GM21576 (cell line): ENCODE measurements at regions not wholly inside any gene's neighbourhood (a gene's known extent, or its start where the extent isn't known, plus 50 kb on each side); places are given as distances from the start of the nearest gene placed in this dataset.

Experiments used
- ATAC-seq: cut with Tn5 transposase; IDR thresholded peaks from one replicate; pipeline ENCODE4 v1.9.1; 2021; ENCODE audit warnings: mild to moderate bottlenecking, moderate library complexity; ENCODE audit not compliant: unreplicated experiment

DNA sequence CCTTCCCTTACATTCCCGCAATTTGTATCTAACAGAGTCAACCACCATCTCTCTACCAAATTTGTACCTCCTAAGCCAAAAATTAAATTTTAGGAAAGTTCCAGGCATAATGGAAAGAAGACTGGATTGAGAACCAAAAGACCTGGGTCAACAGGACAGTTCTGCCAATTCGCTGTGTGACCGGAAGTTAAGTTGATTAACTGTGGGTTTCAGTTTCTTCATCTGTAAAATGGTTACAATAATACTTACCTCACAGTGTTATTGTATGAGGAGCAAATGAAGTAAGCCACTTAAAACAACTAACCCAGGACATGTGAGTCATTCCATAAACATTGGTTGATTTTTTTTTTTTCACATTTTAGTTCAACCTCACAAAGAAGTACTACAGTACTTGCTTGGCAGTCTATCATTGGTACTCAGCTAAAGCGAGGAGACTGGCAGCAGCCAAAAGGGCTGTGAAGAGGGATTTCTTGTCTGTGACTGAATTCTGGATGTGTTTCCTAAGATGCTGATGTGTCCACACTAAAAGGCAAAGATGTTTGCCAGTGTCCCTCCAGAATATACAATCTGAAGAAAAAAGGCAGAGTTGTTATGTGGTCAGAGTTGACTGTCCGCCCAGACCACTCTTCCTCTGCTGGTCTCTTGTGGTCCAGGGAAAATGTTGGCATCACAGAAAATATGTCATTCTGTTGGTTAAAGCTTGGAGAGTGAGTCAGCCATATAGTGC is 198.6 kb downstream of the TLE1 start:
- no peak for ATAC-seq

DNA sequence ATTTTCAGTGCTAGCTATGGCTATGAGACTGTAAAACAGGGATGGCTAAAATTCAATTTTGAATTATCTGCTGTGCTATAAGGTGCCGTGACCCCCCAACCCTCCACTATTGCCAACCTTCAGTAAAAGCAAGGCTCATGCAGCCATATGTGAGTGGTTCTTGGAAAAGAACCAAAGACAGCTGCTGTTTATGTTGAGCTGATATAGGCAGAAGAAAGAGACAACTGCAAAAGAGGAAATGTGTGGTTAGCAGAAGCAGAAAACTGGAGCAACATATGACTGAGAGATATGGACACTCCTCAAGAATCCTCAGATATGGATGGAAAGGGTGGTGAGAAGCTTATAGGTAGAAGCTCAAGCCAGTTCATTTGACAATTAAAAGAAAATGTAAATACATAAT is 200.3 kb downstream of the TLE1 start:
- no peak for ATAC-seq

DNA sequence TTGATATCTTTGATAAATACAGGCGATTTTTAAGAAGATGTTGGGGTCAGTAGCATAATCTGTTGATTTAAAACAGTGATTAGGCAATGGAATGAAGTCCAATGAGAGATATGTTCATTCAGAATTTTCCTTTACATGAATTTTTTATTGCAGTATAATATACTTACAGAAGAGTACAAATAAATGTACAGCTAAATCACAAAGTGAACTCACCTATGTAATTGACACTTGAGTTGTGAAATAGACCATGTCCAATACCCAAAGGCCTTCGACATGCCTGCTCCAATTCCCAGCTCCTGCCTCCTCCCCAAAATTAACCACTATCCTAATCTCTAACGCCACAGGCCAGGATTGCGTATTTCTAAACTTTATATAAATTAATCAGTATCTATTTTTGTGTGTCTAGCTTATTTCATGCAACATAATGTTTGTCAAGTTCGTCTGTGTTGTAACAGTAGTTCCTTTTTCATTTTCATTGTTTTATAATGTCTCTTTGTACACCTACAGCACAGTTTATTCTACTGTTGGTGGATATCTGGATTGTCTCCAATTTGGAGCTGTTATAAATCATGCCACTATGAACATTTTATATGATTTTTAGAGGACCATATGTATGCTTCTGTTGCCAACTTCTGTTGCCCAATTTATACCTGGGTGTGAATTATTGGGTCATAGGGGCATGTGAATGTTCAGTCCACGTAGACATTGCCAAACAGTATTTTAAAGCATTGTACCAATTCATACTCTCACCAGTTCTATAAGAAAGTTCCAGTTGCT is 208.3 kb downstream of the TLE1 start:
- no peak for ATAC-seq

DNA sequence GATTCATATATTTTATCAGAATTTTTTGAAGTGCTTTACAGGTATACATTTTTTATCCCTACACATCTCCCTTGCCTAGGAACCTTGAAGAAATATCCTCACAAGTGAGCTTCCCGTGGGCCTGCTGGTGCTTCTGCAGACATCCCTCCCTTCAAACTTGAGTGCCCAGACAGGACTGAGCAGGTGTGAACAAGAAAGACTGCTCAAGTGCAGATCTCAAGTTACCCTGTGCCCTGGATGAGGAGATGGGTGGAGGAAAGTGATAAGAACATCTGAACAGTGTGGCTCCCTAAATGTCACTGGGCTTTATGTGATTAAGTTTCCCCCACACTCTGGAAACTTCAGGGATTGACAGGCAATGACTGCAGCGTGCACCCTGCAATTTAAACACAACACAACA is 209.8 kb downstream of the TLE1 start:
- ATAC-seq: no peak

DNA sequence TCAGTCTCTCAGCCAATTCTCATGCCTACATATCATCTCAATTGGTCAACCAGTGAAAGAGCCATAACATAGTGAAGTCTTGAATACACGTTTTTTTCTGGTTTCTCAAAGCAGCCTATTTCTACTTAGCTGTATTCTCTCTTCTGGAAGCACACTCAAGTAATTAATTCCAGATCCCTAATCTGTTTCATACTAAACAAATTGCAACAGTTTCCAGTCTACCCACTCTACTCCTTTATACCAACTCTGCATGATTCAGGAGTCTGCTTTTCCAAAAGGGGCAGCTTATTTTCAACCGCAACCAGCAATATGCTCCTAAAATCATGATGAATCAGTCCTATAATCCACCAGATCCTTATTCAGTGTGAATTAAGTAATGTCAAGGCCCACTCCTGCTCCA is 211.7 kb downstream of the TLE1 start:
- ATAC-seq: no peak

DNA sequence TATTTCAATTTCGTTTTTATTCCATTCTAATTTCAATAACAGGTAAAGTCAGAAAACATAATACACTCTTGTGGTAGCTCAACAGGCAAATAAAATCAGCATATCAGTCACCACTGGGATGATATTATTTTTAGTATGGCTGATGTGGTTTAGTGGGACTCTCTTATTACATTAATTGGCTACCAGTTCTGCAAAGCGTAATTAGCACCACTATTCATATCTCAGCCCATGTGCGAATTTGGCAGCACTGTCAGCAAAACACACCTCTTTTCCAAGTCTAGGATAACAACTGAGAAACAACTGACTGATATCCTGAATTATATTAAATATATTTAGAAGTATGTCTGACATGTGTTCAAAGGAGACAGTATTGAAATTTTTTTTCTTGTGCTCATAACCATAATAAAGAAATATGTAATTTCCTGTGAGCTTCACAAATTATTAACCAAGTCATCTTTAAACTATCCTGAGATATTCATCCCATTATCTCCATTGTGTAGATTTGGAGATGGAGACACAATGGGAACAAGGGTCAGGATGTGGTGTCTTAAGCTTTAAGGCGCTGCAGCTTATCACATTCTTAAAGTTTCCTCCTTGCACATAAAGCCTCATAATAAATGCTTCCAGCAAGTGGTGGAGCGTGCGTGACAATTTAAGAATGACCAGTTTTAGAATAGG is 212.4 kb downstream of the TLE1 start:
- no peak for ATAC-seq

DNA sequence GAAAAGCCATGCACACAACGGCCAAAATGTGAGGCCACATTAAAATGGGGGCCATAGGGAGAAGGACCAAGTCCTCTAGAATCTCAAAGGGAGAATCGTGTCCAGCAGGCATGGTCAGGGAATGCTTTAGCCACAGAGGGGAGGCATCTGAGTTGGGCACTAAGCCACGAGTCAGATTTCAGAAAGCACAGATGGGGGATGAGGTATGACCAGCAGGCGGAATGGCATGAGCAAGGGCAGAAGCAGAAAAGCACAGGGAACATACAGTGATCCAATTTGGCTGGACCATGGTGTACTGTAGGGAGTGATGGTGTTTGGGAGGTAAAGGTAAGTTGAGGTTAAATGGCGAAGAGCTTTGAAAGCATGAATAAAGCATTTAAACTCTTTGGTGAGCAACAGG is 214.6 kb downstream of the TLE1 start:
- no peak for ATAC-seq

DNA sequence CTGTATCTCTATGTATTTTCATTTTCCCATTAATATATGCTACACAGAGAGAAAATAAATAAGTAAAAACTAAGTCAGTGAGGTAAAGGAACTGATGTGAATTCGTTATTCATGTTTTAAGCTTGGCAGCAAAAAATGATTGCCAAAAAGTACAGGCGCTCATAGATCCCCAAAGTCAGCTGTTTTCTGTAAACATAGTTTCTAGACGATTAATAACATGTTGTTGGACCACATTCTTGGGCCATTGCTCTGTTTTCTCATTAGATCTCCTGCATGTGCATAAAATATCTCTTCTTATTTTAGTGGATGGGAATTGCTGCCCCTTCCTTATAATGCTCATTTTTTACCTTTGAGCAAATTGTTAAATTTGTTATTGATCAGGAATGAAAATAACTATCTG is 215.2 kb downstream of the TLE1 start:
- ATAC-seq: no peak

DNA sequence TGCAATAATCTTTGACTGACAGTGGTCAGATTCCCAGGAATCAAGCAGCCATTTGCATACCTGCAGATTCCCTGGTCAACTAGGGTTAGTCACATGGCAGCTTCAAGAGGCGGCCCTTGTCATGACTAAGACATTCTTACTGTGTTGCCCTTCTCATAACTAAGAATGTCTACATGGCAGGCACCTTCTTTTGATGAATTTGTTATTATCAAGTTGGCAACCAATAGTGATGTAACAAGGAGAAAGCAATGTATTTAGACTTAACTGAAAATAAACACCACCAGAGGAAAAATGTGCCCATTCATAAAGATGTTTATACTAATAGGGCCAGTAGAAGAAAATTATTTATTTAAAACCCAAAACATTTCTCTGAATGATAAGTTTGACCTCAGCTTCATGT is 215.6 kb downstream of the TLE1 start:
- ATAC-seq: no peak

DNA sequence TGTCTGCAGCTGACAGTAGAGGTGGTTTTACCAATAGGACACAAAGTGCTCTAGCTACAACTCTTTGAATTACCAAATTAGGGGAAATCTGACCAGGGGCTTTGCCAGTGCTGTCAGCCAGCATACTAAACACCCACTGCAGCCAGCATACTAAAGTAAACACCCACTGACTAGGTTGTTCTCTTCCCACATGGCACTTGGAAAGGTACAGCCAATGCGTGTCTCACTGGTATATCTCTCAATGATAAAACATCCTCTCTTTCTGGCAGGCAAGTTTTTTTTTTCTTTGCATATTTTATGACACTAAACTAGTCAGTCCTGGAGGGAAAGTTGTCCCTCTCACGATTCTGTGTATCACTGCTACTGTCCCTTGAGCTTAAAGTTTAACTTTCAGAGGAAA is 216.1 kb downstream of the TLE1 start:
- no peak for ATAC-seq

DNA sequence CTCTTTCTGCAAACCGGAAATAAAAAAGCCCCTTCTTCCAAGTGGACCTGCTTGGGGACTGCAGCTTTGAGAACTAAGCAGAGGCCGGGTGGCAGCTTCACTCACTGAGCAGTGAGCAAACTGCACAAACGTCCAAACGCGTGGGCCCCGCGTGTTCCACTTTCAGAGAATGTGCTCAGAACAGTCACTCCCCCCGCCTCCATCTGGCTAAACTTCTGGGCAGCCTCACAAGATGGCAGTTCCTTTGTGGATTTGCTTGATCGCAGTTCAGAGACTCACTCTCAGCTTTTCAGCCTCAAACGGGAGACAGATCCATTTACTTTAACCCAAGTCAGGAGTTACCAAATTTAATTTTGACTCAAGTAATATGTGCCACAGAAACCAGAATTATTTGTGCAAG is 216.6 kb downstream of the TLE1 start:
- ATAC-seq: no peak

DNA sequence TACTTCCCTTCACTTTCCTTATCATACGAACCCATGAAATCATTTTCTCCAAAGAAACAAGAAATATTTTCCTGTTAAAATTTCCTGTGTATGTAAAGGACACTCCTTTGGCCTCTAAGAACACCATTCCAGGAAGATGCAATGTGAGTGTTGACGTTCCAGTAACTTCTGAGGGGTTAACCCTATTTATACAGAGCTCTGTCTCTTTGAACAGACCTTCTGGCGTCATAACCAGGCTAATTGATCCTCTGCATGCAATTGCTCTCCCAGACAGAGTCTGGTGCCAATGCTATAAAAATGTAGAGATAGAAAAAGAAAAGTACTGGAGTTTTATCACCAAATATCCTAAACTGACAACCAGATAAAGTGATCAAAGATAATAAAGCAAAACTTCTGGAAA is 218.5 kb downstream of the TLE1 start:
- no peak for ATAC-seq

DNA sequence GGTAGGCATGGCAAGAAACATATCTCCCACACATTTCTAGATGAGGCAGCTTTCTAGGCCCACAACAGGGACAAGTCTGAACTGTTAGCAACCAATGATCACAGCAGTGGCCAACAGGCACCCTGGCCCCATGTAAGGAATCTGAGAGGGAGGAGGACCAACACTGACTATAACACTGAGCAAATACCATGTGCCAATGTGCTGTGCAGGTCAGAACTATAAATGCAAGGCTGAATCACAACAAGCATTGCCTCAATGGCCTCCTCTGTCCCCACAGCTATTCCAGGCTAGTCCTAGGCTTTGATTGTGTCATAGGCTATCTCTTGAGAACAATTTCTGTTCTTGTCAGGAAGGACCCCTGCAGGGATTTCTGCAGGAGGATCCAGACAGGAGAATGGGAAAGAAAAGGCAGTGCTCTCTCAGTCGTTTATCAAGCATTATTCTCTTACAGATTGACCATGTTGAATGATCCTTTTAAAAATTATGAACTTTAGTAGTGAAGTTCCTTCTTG is 221.2 kb downstream of the TLE1 start:
- no peak for ATAC-seq

DNA sequence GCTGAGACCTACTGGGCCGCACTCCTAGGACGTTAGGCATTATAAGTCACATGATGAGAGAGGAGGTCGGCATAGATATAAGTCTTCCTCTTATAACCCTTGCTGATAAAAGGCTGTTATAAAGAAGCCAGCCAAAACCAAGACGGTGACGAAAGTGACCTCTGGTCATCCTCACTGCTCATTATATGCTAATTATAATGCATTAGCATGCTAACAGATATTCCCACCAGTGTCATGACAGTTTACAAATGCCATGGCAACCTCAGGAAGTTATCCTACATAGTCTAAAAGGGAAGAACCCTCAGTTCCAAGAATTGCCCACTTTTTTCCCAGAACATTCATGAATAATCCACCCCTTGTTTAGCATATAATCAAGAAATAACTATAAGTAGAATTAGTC is 222.4 kb downstream of the TLE1 start:
- no peak for ATAC-seq

DNA sequence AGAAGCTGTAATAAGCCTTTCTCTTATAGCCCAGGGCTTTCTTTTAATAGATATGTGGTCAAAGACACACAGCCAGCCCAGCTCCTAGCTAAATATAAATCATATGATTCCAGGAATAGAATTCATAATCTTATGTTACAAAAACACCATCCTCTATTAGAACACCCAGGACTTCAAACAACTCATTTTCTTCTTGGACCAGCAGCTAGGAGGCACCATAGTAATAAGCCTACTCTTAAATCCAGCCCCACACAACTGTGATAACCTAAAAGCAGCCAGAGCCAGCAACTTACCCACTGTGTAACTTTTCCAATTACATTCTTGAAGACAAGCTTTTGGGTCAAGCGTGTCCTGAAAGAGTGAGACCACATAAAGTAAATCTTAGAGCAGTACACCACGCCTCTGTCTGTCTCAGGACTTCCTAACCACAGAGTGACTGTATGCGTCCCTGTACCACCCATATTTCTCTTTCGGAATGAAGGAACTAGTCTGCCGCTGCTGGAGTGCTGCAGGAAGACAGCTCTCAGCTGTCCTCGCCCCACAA is 223.8 kb downstream of the TLE1 start:
- ATAC-seq: no peak

DNA sequence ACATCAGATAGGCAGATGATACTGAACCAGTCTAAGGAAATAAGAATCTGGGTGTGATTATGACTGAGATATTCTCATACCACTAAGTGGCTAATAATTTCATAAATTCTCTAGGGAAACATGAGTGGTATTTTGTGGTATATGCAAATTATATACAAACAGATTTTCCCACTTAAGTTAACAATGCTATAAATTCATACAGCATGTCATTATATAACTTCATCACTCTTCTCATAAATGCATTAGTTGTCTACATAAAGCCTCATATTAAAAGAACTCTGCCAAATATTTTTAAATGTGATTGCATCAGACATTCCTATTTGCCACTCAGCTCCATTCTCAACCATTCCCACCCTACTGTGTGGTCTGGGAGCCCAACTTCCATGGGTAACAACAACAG is 226.5 kb downstream of the TLE1 start:
- ATAC-seq: no peak

DNA sequence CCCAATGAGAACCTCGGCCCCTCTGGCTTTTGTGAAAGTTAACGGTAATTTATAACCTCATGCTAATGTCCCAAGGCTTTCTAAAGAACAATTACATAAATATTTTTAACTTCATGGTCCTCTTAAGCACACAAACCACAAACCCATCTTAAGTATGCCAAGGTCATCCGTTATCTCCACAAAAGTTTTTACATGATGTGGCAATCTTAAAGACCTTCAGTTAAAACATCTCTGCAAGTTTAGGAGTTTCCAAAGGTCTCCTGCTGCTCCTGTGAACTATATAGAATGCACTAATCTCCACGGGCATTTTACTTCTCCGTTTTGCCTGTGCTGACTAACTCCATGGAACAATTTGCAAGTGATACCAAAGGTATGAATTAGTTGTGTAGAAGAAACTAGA is 228.2 kb downstream of the TLE1 start:
- no peak for ATAC-seq

DNA sequence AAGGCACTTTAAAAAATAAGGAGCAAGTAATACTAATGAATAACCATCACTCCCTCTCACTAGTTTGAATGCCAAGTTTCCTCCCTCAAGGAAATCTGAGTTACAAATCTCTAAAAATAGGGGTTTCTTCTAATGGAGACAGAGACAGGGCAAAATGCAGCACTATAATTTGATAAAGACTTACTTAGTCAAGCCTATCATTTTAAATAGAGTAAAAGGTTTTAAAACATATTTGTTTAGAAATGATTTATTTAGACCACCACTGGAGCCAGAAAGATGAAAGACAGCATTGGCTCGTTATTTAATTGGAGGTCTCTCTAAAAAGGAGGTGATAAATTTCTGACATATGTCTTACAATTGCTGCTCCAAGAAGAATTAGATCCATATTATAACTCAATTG is 228.7 kb downstream of the TLE1 start:
- ATAC-seq: no peak

DNA sequence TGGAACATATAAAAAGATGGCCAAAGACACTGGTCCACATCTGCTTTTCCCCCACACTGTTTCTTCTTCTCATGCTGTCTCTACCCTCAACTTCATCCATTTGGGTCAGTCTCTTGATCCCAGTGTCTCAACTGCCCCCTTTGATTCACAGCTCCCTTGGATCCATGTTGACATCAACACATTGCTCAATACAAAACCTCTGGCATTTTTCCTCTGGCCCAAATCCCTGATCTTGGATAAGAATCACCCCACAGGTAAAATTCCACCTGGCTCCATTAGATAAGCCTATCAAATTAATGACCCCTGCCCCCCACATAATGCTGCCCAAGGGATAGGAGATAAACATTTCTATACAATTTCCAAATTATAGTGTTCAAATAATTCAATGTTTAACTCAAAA is 229.8 kb downstream of the TLE1 start:
- no peak for ATAC-seq

DNA sequence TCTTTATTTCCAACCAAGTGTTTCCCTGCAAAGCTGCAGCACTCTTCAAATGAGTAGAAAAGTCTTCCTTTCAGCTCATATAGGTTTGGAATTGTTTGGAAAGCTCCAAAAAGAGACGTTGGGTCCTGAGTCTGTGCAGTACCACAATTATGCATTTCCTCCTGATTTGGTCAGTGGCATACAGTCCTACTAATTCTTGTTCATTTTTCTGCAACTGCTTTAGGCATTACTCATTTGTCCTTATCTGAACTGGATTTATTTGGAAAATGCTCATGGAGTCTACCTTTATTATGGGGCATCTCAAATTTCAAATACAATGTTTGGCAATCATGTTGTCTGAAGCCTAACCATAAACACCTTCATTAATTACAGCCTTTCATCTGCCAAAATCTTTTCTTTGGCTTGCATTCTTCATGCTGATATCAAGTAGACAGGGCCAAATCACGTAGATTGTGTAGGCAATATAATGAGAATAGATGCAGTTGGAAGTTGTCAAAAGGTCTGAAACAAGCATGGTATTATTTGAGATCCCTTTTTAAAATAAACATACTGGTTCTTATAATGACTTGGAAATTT is 232.8 kb downstream of the TLE1 start:
- no peak for ATAC-seq
